B cell (primary cell): ENCODE measurements at regions not wholly inside any gene's neighbourhood (a gene's known extent, or its start where the extent isn't known, plus 50 kb on each side); places are given as distances from the start of the nearest gene placed in this dataset.

ENCODE experiments used
- ATAC-seq: fragments of 200-7000 bp; cut with Tn5 transposase; one replicate; pipeline ENCODE4 v1.10.0; 2021; ENCODE audit warnings: low read depth, mild to moderate bottlenecking, moderate number of reproducible peaks, moderate library complexity
- CTCF ChIA-PET: fragments of 350-600 bp; sonication (Branson Sonifier 250); formaldehyde crosslinking; loops from one replicate; lab custom pipeline; 2021; ENCODE audit warnings: antibody characterized with exemption, inconsistent platforms; lab: Charles Lee
- POLR2A ChIA-PET: fragments of 350-600 bp; sonication (Branson Sonifier 250); formaldehyde crosslinking; loops from one replicate; lab custom pipeline; 2021; ENCODE audit warnings: antibody characterized with exemption; lab: Charles Lee
- DNase-seq: peaks from one replicate; pipeline ENCODE4 v3.0.0; 2013
- H2AFZ ChIP-seq: 2 replicates; pipeline ENCODE4 v1.6.1; 2012; ENCODE audit warnings: mild to moderate bottlenecking, low read depth, low read length; ENCODE audit not compliant: insufficient read depth, poor library complexity, severe bottlenecking
- H3K27ac ChIP-seq, 2 donors: 1 replicate in 1 of 2; 2 replicates in 1 of 2; pipeline ENCODE4 v1.5.1; 2012 to 2013; ENCODE audit warnings: low read length in 2 of 2, mild to moderate bottlenecking in 2 of 2, moderate library complexity in 1 of 2
- H3K27me3 ChIP-seq, 4 experiments: fragments of 200-600 bp in 1 of 4; sonication (generic) in 1 of 4; replicated peaks in 1 of 4; 1 replicate in 2 of 4; 2 replicates in 2 of 4; pipeline versions ENCODE4 v1.6.1 to v1.7.0; 2013 to 2016; ENCODE audit warnings: low read length in 3 of 4, mild to moderate bottlenecking in 2 of 4, mixed read lengths in 1 of 4, moderate library complexity in 1 of 4; ENCODE audit not compliant: insufficient read depth in 4 of 4, control insufficient read depth in 3 of 4; ENCODE audit errors: control extremely low read depth in 1 of 4
- H3K36me3 ChIP-seq, 2 experiments: replicated peaks in 1 of 2; 1 replicate in 1 of 2; 2 replicates in 1 of 2; pipeline versions ENCODE4 v1.6.1 to v1.7.1; 2013; ENCODE audit warnings: low read length in 1 of 2; ENCODE audit not compliant: insufficient read depth in 2 of 2, control insufficient read depth in 1 of 2; ENCODE audit errors: control extremely low read depth in 1 of 2, extremely low read depth in 1 of 2
- H3K4me1 ChIP-seq, 2 donors: fragments of 200-600 bp in 1 of 2; sonication (generic) in 1 of 2; 1 replicate in 1 of 2; 2 replicates in 1 of 2; pipeline versions ENCODE4 v1.5.1 to v1.6.1; 2013 to 2017; ENCODE audit warnings: low read length in 2 of 2; ENCODE audit not compliant: control insufficient read depth in 2 of 2, insufficient read depth in 2 of 2
- H3K4me2 ChIP-seq: replicated peaks from 2 replicates; pipeline ENCODE3; 2012; ENCODE audit warnings: mild to moderate bottlenecking, low read depth, low read length; ENCODE audit not compliant: poor library complexity, severe bottlenecking
- H3K4me3 ChIP-seq, 5 experiments: fragments of 200-600 bp in 1 of 5; sonication (generic) in 1 of 5; 1 replicate in 3 of 5; 2 replicates in 2 of 5; pipeline versions ENCODE4 v1.5.1 to v1.7.0; 2011 to 2016; ENCODE audit warnings: low read length in 4 of 5, mild to moderate bottlenecking in 4 of 5, low read depth in 2 of 5, control low read depth in 1 of 5, moderate library complexity in 1 of 5; ENCODE audit not compliant: insufficient read depth in 1 of 5; ENCODE audit errors: control extremely low read depth in 1 of 5, extremely low read depth in 1 of 5
- H3K79me2 ChIP-seq: fragments of 200-600 bp; sonication (generic); one replicate; pipeline ENCODE4 v1.6.0; 2016; ENCODE audit warnings: low read length; ENCODE audit not compliant: control insufficient read depth, insufficient read depth
- H3K9ac ChIP-seq: fragments of 200-600 bp; sonication (generic); 2 replicates; pipeline ENCODE4 v1.6.1; 2017; ENCODE audit warnings: mild to moderate bottlenecking, low read length, moderate library complexity
- H3K9me3 ChIP-seq, 3 donors: one replicate each; pipeline versions ENCODE4 v1.6.1 to v1.7.1; 2013; ENCODE audit warnings: low read length in 2 of 3; ENCODE audit not compliant: control insufficient read depth in 2 of 3, insufficient read depth in 1 of 3; ENCODE audit errors: control extremely low read depth in 1 of 3
- H4K20me1 ChIP-seq: 2 replicates; pipeline ENCODE4 v1.6.0; 2012; ENCODE audit warnings: mild to moderate bottlenecking, low read length; ENCODE audit not compliant: insufficient read depth, control insufficient read depth, poor library complexity, severe bottlenecking
- H3K27ac Mint-ChIP-seq: one replicate; pipeline ENCODE4 v1.8.0; 2021; ENCODE audit warnings: mixed read lengths
- H3K27me3 Mint-ChIP-seq: one replicate; pipeline ENCODE4 v1.8.0; 2021; ENCODE audit warnings: mixed read lengths
- H3K4me1 Mint-ChIP-seq: one replicate; pipeline ENCODE4 v1.8.0; 2021; ENCODE audit warnings: mixed read lengths
- H3K4me3 Mint-ChIP-seq: one replicate; pipeline ENCODE4 v1.8.0; 2021; ENCODE audit warnings: mixed read lengths
- H3K9me3 Mint-ChIP-seq: one replicate; pipeline ENCODE4 v1.8.0; 2022; ENCODE audit warnings: mixed read lengths; ENCODE audit not compliant: insufficient read depth
- EZH2 ChIP-seq: IDR thresholded peaks from 2 replicates; pipeline ENCODE4 v1.6.1; 2012; ENCODE audit warnings: borderline replicate concordance, low read depth, mild to moderate bottlenecking, moderate library complexity, low read length; ENCODE audit not compliant: insufficient read depth, poor library complexity, severe bottlenecking
- WGBS: methylation state at CpG from one replicate; pipeline ENCODE4 v1.1.5; 2013; ENCODE audit warnings: missing lambda C conversion rate; ENCODE audit not compliant: insufficient coverage; 5-methylcytosine and 5-hydroxymethylcytosine counted together
- intact Hi-C: fragments of 100-400 bp; cut with micrococcal nuclease; formaldehyde crosslinking; loops from one replicate; pipeline ENCODE4 v1.10.0; 2022
- TF ChIP-seq, protein P1 (sequence below): fragments of 200-600 bp; IDR thresholded peaks from one replicate; pipeline ENCODE4 v1.8.0; 2022; ENCODE audit warnings: antibody characterized with exemption, mild to moderate bottlenecking

DNA sequence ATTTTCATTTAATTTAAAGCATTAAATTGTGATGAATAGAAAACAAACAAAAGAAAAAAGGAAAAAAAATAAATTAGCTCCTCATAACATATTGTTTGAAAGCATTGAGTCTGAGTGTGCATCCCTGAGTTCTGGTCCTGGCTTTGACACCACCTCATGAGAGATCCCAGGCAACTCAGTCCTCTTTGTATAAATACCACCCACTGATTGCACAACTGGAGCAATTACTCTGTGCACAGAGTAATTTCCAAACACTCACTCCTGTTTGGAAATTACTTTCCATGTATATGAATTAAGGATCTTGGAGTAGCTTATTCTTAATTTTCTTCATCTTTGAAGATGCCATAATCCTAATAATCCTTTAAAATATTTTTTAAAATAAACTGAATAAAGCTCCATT is 59.4 kb upstream of the C5orf46 start:
- intact Hi-C loops: no loop called here
- TF ChIP-seq, protein P1, sequence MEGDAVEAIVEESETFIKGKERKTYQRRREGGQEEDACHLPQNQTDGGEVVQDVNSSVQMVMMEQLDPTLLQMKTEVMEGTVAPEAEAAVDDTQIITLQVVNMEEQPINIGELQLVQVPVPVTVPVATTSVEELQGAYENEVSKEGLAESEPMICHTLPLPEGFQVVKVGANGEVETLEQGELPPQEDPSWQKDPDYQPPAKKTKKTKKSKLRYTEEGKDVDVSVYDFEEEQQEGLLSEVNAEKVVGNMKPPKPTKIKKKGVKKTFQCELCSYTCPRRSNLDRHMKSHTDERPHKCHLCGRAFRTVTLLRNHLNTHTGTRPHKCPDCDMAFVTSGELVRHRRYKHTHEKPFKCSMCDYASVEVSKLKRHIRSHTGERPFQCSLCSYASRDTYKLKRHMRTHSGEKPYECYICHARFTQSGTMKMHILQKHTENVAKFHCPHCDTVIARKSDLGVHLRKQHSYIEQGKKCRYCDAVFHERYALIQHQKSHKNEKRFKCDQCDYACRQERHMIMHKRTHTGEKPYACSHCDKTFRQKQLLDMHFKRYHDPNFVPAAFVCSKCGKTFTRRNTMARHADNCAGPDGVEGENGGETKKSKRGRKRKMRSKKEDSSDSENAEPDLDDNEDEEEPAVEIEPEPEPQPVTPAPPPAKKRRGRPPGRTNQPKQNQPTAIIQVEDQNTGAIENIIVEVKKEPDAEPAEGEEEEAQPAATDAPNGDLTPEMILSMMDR: no peak
- no peak for TF ChIP-seq EZH2
- H3K4me3 Mint-ChIP-seq: no peak overlapping the region
- ChIA-PET POLR2A (no interaction called here), CTCF (interaction anchor here (1.1 kb wide), 1 partner anchor 36 kb away, joined by 4 read pairs; no protein-coding TSS in a partner anchor)
- Histone ChIP-seq H3K36me3 (no peaks in the 10 kb centered on the region), H3K9ac (no peak overlapping the region), H3K79me2 (no peaks in the 10 kb centered on the region), H3K4me3 (no peak overlapping the region), H3K27ac (no peak overlapping the region), H4K20me1 (no peaks in the 10 kb centered on the region), H3K4me2 (no peak overlapping the region), H3K27me3 (no peaks in the 10 kb centered on the region), H3K4me1 (no peaks in the 10 kb centered on the region), H3K9me3 (no peaks in the 10 kb centered on the region), H2AFZ (no peak overlapping the region)
- no peaks in the 10 kb centered on the region for H3K4me1 Mint-ChIP-seq
- DNase-seq (no peak), ATAC-seq (no peak)
- no peak overlapping the region for H3K27ac Mint-ChIP-seq
- peaks cover 5% of the 10 kb centered on the region for H3K27me3 Mint-ChIP-seq
- H3K9me3 Mint-ChIP-seq: no peaks in the 10 kb centered on the region

DNA sequence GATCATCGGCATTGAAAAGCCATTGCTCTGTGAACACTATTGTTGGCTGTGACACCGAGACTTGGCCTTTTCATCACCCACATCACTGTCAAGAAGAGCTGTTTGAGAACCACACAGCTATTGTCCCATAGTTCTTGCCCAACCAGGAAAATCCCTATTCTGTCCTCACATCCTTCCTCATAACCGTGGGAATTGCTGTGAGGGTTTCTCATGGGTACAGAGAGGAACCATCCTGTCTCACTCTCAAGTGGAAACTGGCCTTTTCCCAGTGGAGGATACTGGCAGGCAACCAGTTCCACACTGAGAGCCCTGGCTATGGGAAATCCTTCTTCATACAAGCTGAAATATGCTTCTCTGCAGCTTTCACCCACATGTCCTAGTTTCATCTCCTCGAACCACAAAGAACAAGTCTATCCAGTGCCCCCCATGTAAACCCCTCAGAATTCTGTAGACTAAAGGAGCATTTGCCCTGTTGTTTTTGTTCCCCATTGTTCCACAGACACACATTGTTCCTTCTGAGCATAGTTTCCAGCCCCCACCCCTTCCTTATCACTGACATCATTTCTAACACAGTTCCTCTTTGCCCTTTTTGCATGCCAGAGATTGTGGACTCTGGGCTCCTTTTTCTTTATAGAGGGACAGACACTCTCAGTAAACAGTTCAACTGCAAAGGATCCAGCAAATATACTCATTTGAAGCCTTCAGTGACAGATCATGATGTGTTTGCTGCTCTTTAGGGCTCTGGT is 57.8 kb upstream of the C5orf46 start:
- no peak for DNase-seq
- Mint-ChIP-seq H3K4me3 (no peak overlapping the region), H3K27me3 (peaks cover 5% of the 10 kb centered on the region), H3K9me3 (no peaks in the 10 kb centered on the region), H3K4me1 (no peaks in the 10 kb centered on the region), H3K27ac (no peak overlapping the region)
- no peak for ATAC-seq
- no peak for TF ChIP-seq EZH2
- TF ChIP-seq, protein P1: no peak
- ChIA-PET CTCF (no interaction called here), POLR2A (no interaction called here)
- Histone ChIP-seq H4K20me1 (no peaks in the 10 kb centered on the region), H3K27ac (no peak overlapping the region), H3K4me1 (no peaks in the 10 kb centered on the region), H3K79me2 (no peaks in the 10 kb centered on the region), H2AFZ (no peak overlapping the region), H3K4me3 (no peak overlapping the region), H3K9me3 (no peaks in the 10 kb centered on the region), H3K4me2 (no peak overlapping the region), H3K9ac (no peak overlapping the region), H3K27me3 (no peaks in the 10 kb centered on the region), H3K36me3 (no peaks in the 10 kb centered on the region)
- intact Hi-C loops: no loop called here
- WGBS: 56% methylated on average over 2 of the region's 4 CpGs
